ENCODE measurements at regions not wholly inside any gene's neighbourhood (a gene's known extent, or its start where the extent isn't known, plus 50 kb on each side); places are given as distances from the start of the nearest gene placed in this dataset.

GRCh38 chr7:136105191-136105590 lies 128.0 kb upstream of the MTPN start:
- TF ChIP-seq EZH2 (IDR thresholded peaks at IDR 0.05; ENCODE audit: insufficient read depth, poor library complexity, severe bottlenecking) (no peak), EZH2phosphoT487 (IDR thresholded peaks at IDR 0.05; ENCODE audit: insufficient read depth, low read depth) (no peak)

Measured in GM23248 (cell line).